GM19023 (cell line): ENCODE measurements at regions not wholly inside any gene's neighbourhood (a gene's known extent, or its start where the extent isn't known, plus 50 kb on each side); places are given as distances from the start of the nearest gene placed in this dataset.
"Not testable (repeated sequence)": the region's sequence is repeated elsewhere in the genome, so short reads cannot be mapped to it uniquely, and the experiment has no call there.

Source experiments
- ATAC-seq: cut with Tn5 transposase; IDR thresholded peaks from one replicate; pipeline ENCODE4 v1.9.1; 2021; ENCODE audit warnings: mild to moderate bottlenecking, moderate library complexity; ENCODE audit not compliant: unreplicated experiment

DNA sequence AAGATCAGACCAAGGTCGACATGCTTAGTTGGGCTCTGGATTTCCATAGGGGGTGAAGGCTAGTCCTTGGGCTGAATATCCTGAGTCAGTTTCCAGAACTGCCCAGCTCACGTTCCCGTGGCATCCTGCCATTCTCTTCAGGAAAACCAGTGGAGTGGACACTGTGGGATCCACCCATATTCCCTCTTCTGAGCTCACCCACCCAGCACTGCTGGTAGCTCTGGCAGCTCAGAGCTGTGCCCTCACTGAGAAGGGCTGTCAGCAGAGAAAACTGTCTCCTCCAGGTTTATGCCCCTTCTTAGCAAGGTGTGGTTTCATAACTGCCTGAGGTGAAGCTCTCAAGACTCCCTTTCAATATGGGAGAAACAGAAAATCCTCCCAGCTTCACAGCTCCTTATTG is 111.7 kb downstream of the GGTLC2 start:
- no peak for ATAC-seq

GRCh38 chr22:22756551-22757201 is 112.3 kb downstream of the GGTLC2 start:
- ATAC-seq = not testable (repeated sequence)

GRCh38 chr22:22758101-22758807 is 113.8 kb downstream of the GGTLC2 start:
- ATAC-seq = not testable (repeated sequence)

GRCh38 chr22:22759371-22759770 is 115.0 kb downstream of the GGTLC2 start:
- no peak for ATAC-seq

DNA sequence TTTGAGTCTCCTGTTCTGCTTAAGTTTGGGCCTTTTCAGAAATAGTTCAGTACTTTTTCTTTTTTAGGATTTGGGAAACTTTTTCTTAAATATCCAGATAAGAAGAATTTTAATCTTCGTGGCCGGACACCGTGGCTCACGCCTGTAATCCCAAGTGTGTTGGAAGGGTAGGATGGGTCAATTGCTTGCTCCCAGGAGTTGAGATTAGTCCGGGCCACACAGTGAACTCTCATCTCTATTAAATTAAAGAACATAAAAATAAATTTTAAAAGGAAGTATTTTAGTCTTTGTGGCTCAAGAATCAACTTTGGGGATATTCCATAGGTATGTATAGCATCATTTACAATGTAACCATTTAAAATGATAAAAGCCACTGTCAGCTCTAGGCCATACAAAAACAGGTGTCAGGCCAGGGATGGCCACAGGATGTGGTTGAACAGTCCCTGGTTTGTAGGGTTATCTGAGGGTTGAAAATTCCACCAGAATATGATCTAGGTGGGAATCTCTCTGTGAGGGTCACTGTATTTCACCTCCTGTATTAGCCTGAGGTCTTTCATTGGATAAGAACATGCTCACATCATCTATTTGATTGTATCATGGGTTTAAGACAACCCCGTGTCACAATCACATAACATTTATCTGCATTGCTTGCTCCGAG is 115.6 kb downstream of the GGTLC2 start:
- ATAC-seq = no peak

DNA sequence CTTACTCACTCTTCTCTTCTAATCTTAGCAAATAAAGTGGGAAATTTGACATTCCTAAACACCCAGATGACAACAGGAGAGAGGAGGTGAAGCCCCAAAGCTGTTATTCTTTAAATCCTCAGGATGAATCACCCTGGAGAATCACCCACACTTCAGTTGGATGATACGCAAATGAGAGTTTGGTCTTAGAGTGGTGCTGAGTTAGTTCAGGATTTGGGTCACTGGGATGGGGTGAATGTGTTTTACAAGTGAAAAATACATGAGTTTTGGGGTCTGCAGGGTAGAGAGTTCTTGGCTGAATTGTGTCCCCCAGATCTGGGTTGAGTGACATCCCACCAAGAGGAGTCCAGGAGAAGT is 117.2 kb downstream of the GGTLC2 start:
- no peak for ATAC-seq

DNA sequence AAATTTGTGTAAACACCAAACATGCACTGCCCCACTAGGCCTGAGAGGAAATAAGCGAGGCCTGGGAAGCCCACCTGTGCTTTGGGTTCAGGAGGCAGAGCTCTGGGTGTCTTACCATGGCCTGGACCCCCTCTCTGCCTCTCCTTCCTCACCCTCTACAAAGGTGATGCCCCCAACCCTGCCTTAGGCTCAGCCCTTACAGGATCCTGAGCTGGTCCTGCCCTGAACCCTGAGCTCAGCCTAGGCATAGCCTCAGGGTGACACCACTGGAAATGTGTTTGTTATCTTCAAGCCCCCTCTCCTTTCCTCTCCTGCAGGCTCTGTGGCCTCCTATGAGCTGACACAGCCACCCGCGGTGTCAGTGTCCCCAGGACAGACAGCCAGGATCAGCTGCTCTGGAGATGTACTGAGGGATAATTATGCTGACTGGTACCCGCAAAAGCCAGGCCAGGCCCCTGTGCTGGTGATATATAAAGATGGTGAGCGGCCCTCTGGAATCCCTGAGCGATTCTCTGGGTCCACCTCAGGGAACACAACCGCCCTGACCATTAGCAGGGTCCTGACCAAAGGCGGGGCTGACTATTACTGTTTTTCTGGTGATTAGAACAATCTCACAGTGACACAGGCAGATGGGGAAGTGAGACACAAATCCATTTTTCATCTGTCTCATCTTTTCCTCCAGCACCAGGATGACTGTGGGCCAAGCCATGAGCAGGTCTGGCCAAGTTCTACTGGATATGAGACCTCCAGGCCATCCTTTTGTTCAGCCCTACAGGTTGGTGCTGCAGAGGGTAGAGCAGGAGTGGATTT is 117.8 kb downstream of the GGTLC2 start:
- ATAC-seq = no peak

DNA sequence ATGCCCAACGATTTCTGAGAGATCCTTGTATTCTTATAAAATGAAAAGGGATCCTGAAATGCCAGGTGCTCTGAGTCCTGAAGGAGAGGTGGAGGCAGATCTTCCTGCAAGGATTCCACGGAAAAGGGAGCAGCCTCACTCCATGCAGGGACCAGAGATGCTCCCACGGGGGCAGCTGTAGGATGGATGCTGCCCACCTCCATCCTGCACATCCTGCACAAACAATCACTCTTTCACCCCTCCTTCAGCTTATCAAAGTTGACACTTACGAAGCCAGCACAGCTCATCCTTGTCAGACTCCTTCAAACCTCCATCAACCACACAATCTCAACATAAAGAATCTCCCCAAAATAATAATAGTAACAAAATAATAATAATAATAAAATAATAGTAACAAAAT is 119.1 kb downstream of the GGTLC2 start:
- ATAC-seq = no peak

DNA sequence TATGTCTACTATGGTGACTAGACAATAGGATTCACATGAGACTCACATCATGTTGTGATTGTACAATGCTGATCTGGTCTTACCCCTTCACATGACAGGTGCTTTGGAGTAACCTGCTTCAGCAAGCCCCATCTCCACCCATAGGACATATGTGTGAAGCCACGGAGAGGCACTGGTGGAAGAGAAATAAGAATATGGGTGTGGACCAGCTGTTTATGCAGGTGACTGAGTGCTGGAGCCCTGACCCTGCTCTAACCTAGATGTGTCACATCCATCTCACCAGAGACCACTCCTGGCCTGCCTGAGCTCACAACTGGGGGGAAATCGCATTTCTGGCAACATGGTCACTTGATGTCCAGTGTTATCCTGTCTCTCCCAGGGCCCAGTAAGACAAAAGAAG is 119.7 kb downstream of the GGTLC2 start:
- no peak for ATAC-seq

GRCh38 chr22:22767876-22768602 is 119.6 kb upstream of the IGLL5 start:
- no peak for ATAC-seq

DNA sequence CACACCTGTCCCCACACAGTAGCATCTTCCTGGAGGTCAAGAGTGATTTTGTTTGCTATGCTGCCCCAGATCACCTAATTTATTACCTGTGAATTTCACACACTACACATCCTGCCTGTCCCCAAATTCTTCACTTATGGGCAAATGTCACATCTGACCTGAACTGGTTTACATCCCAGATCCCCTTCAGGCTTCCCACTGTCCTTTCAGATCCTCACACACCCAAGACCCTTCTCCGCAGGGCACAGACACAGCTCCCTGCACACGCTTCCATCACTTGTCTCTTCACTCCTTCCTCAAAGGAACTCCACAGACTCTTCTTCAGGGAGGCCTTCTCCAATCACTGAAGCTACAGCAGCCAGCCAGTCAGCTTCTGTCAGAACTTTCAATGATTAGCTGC is 118.7 kb upstream of the IGLL5 start:
- no peak for ATAC-seq

DNA sequence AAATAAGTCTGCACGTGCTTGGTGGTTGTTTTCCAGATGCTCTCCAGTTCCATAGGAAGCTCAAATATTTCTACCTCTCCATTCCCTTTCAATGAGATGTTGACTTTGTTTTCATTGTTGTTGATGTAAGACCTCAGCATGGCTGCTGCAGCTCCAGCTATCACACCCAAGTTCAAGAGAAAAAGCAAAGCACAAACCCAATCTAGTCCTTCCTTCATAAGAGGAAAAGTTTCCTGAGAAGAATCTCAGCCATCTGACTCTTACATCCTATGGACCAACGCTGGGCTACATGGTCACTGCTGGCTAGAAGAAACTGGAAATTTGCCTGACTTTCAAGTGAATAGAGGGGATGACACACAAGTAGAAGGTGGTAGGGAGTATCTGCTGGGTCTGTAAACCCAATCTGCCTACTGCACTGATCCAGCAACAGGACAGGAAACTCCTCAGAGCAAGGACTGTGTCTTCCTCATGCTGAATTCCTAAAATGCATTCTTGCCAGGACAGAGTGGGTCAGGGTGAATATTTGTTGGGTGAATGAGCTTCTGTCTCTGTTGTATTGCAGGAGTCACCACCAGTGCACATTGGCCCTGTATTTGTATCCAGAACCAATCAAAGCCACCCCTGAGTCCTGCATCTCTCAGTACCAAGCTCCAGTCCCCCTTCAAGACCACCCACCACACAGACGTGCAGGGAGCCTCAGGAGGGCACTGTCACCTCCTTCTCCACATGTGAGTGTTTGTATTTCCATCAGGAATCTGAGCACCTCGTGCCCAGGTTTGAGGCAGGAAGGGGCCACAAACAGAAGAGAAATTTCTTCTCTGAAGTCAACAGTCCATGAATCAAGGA is 118.0 kb upstream of the IGLL5 start:
- no peak for ATAC-seq

- no peak for ATAC-seq
Observed at GRCh38 chr22:22770280-22770871, 117.2 kb upstream of the IGLL5 start.

GRCh38 chr22:22770881-22771280 is 116.7 kb upstream of the IGLL5 start:
- no peak for ATAC-seq

DNA sequence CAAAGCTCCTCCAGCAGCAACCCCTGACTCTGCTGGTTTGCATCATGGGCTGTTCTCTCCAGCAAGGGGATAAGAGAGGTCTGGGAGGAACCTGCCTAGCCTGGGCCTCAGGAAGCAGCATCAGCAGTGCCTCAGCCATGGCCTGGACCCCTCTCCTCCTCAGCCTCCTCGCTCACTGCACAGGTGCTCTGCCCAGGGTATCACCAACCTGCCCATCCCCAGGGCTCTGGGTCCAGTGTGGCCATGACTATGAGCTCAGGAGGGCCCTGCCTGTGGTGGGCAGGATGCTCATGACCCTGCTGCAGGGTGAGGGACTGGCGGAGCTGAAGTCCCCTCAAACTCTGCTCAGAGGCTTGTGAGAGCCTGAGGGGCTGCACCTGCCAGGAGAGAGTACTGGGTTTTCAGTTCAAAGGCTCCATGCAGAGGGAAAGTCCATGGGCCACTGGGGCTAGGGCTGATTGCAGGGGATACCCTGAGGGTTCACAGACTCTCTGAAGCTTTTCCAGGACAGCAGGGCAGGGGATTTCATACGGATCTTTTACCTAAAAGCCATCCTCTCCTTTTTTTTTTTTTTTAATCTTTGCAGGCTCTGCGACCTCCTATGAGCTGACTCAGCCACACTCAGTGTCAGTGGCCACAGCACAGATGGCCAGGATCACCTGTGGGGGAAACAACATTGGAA is 115.8 kb upstream of the IGLL5 start:
- no peak for ATAC-seq

GRCh38 chr22:22772396-22772795 is 115.2 kb upstream of the IGLL5 start:
- ATAC-seq = no peak

DNA sequence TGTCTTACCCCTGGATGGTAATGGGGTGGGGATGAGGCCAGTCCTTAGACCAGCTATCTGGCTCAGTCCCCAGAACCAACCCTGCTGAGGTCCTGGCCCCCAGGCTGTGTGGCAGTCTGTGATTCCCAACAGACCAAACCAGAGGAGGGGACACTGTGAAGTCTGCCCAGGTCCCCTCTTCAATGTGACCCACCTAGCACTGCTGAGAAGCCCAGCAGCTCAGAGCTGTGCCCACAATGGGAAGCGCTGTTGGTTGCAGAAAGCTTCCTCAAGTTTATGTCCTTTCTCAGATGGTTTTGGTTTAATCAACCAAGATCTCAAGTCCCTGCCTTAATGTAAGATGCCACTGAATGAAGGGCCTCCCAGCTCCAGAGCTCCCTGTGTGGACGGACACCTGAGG is 114.7 kb upstream of the IGLL5 start:
- ATAC-seq = no peak

- no peak for ATAC-seq
Observed at GRCh38 chr22:22773427-22773826, 114.2 kb upstream of the IGLL5 start.
